ENCODE measurements at regions not wholly inside any gene's neighbourhood (a gene's known extent, or its start where the extent isn't known, plus 50 kb on each side); places are given as distances from the start of the nearest gene placed in this dataset.

DNA sequence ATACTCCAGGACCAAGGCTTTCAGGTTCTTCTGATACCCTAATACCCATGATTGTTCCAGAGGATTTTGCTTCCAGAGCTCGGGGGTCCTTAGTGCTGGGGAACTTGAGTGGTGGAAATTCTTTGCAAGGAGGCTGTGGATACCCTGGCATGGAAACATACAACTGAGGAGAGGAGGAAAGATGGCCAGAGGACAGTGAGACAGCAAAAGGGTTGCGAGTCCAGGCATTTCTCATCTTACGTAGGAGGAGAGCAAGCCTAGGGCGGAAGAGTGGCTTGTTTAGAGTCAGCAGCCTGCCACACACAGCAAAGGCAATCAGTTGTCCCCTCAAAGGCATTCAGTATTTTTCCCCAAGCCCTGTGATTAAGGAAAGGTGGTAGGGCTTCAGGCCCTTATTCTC is 73.5 kb downstream of the ADM start:
- TF ChIP-seq, protein P1, sequence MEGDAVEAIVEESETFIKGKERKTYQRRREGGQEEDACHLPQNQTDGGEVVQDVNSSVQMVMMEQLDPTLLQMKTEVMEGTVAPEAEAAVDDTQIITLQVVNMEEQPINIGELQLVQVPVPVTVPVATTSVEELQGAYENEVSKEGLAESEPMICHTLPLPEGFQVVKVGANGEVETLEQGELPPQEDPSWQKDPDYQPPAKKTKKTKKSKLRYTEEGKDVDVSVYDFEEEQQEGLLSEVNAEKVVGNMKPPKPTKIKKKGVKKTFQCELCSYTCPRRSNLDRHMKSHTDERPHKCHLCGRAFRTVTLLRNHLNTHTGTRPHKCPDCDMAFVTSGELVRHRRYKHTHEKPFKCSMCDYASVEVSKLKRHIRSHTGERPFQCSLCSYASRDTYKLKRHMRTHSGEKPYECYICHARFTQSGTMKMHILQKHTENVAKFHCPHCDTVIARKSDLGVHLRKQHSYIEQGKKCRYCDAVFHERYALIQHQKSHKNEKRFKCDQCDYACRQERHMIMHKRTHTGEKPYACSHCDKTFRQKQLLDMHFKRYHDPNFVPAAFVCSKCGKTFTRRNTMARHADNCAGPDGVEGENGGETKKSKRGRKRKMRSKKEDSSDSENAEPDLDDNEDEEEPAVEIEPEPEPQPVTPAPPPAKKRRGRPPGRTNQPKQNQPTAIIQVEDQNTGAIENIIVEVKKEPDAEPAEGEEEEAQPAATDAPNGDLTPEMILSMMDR (conservative IDR thresholded peaks at IDR 0.05; ENCODE audit: low read length): no peak
- TF ChIP-seq EZH2phosphoT487 (IDR thresholded peaks at IDR 0.05; ENCODE audit: borderline replicate concordance, low read depth, low read length): no peak
